ENCODE measurements at regions not wholly inside any gene's neighbourhood (a gene's known extent, or its start where the extent isn't known, plus 50 kb on each side); places are given as distances from the start of the nearest gene placed in this dataset.

- TF ChIP-seq CTCF (conservative IDR thresholded peaks at IDR 0.05 in 1 of 2, IDR thresholded peaks at IDR 0.05 in 1 of 2; ENCODE audit: extremely low read depth in 1 of 2, insufficient read depth in 1 of 2, low read depth in 1 of 2, low read length in 2 of 2) (no peak), EZH2 (IDR thresholded peaks at IDR 0.05; ENCODE audit: borderline replicate concordance, low read length) (no peak)
Measured at GRCh38 chr18:7415081-7415894, 151.8 kb upstream of the PTPRM start.
